Neural cell (in vitro differentiated cells): ENCODE measurements at regions not wholly inside any gene's neighbourhood (a gene's known extent, or its start where the extent isn't known, plus 50 kb on each side); places are given as distances from the start of the nearest gene placed in this dataset.

Experiments used
- H2AFZ ChIP-seq: fragments of 200-600, 300-800 bp; sonication (generic), shearing (Covaris generic); 2 replicates; pipeline ENCODE4 v1.6.0; 2014; ENCODE audit warnings: low read depth, mild to moderate bottlenecking, antibody characterized with exemption, low read length, moderate library complexity
- H3F3A ChIP-seq: fragments of 200-600 bp; shearing (Covaris generic); 2 replicates; pipeline ENCODE4 v1.6.1; 2016; ENCODE audit warnings: mild to moderate bottlenecking, moderate library complexity, mixed read lengths, antibody characterized with exemption, low read length; ENCODE audit not compliant: insufficient read depth, poor library complexity, severe bottlenecking
- H3K27ac ChIP-seq: fragments of 200-600, 300-800 bp; sonication (generic), shearing (Covaris generic); 2 replicates; pipeline ENCODE4 v1.5.1; 2014; ENCODE audit warnings: mild to moderate bottlenecking, low read length, moderate library complexity
- H3K27me3 ChIP-seq: fragments of 300-800, 200-600 bp; sonication (generic), shearing (Covaris generic); 2 replicates; pipeline ENCODE4 v1.6.0; 2014; ENCODE audit warnings: mild to moderate bottlenecking, low read depth, low read length, moderate library complexity; ENCODE audit not compliant: insufficient read depth
- H3K36me3 ChIP-seq: fragments of 300-800, 200-600 bp; sonication (generic), shearing (Covaris generic); 2 replicates; pipeline ENCODE4 v1.5.1; 2014; ENCODE audit warnings: mild to moderate bottlenecking, antibody characterized with exemption, low read length, moderate library complexity; ENCODE audit not compliant: insufficient read depth
- H3K4me2 ChIP-seq: fragments of 300-800, 200-600 bp; sonication (generic), shearing (Covaris generic); 2 replicates; pipeline ENCODE4 v1.6.0; 2014; ENCODE audit warnings: mild to moderate bottlenecking, low read length
- H3K4me3 ChIP-seq: fragments of 300-800, 200-600 bp; sonication (generic), shearing (Covaris generic); 2 replicates; pipeline ENCODE4 v1.5.1; 2014; ENCODE audit warnings: mild to moderate bottlenecking, low read length, moderate library complexity
- H3K79me2 ChIP-seq: fragments of 200-600 bp; shearing (Covaris generic); replicated peaks from 2 replicates; pipeline ENCODE4 v1.6.0; 2014; ENCODE audit warnings: mild to moderate bottlenecking, low read length, moderate library complexity; ENCODE audit not compliant: insufficient read depth
- H3K9ac ChIP-seq: fragments of 300-800, 200-600 bp; sonication (generic), shearing (Covaris generic); 2 replicates; pipeline ENCODE4 v1.6.1; 2016; ENCODE audit warnings: mild to moderate bottlenecking, low read length, mixed read lengths
- H3K9me2 ChIP-seq: fragments of 200-600 bp; shearing (Covaris generic); 2 replicates; pipeline ENCODE4 v1.6.1; 2016; ENCODE audit warnings: mild to moderate bottlenecking, low read length, mixed read lengths; ENCODE audit not compliant: insufficient read depth
- H3K9me3 ChIP-seq: fragments of 200-600, 300-800 bp; sonication (generic), shearing (Covaris generic); 2 replicates; pipeline ENCODE4 v1.6.1; 2016; ENCODE audit warnings: mild to moderate bottlenecking, mixed run types, low read length, moderate library complexity, mixed read lengths
- H4K20me1 ChIP-seq: fragments of 200-600 bp; shearing (Covaris generic); 2 replicates; pipeline ENCODE4 v1.6.1; 2016; ENCODE audit warnings: mild to moderate bottlenecking, mixed run types; ENCODE audit not compliant: insufficient read depth
- EP300 ChIP-seq: fragments of 450-650 bp; conservative IDR thresholded peaks from 2 replicates; pipeline ENCODE4 v1.6.1; 2014; ENCODE audit warnings: antibody characterized with exemption, mild to moderate bottlenecking, moderate library complexity; ENCODE audit not compliant: poor library complexity, severe bottlenecking
- EZH2 ChIP-seq: fragments of 200-600, 300-800 bp; shearing (Covaris generic), sonication (generic); IDR thresholded peaks from 2 replicates; pipeline ENCODE4 v1.6.1; 2014; ENCODE audit warnings: antibody characterized with exemption, low read length, borderline replicate concordance, mild to moderate bottlenecking; ENCODE audit not compliant: insufficient read depth, poor library complexity, severe bottlenecking
- MXI1 ChIP-seq: fragments of 450-650 bp; conservative IDR thresholded peaks from 2 replicates; pipeline ENCODE4 v1.6.1; 2014; ENCODE audit warnings: antibody characterized with exemption, mild to moderate bottlenecking; ENCODE audit not compliant: poor library complexity, severe bottlenecking
- POLR2AphosphoS5 ChIP-seq: IDR thresholded peaks from 2 replicates; pipeline ENCODE4 v1.6.1; 2012
- RAD21 ChIP-seq: fragments of 450-650 bp; conservative IDR thresholded peaks from 2 replicates; pipeline ENCODE4 v1.6.1; 2014; ENCODE audit warnings: antibody characterized with exemption, mild to moderate bottlenecking, moderate library complexity
- SMC3 ChIP-seq: fragments of 450-650 bp; conservative IDR thresholded peaks from 2 replicates; pipeline ENCODE4 v1.6.1; 2014; ENCODE audit warnings: antibody characterized with exemption, mild to moderate bottlenecking, moderate library complexity; ENCODE audit not compliant: poor library complexity
- TAF1 ChIP-seq: IDR thresholded peaks from 2 replicates; pipeline ENCODE4 v1.6.1; 2012; ENCODE audit warnings: low read depth
- TF ChIP-seq, protein P1 (sequence below): fragments of 450-650 bp; IDR thresholded peaks from 2 replicates; pipeline ENCODE4 v1.5.1; 2014; ENCODE audit warnings: antibody characterized with exemption, mild to moderate bottlenecking, moderate library complexity; ENCODE audit not compliant: poor library complexity, severe bottlenecking
- TF ChIP-seq, protein P2 (sequence below): IDR thresholded peaks from 2 replicates; pipeline ENCODE4 v1.6.1; 2012; ENCODE audit warnings: borderline replicate concordance

DNA sequence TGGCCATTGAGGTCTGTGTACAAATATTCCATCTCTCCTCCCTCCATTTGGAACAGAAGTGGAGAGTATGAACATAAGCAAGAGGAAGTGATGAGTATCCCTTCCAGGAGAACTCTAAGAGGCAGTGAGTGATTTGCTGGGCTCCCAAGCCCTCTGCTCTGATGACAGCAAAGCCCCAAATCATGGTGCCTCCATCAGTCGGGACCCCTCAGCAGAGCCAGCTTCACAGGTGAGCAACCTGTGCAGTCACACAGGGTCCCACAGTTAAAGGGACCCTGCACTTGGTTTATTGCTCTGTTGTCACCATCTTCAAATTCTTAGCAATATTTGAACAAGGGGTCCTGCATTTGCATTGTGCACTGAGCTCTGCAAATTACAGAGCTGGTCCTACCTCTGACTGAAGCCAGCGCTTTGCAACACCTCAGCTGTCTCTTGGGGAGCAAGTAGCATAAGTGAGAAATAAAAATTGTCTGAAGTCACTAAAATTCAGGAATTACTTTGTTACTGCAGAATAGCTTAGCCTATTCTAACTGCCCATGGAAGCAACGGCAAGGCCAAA, 466.4 kb downstream of the MN1 start:
- H3K36me3 ChIP-seq = no peaks in the 10 kb centered on the region
- H2AFZ ChIP-seq = no peak overlapping the region
- H4K20me1 ChIP-seq = no peaks in the 10 kb centered on the region
- H3K27ac ChIP-seq = no peak overlapping the region
- H3K27me3 ChIP-seq = no peaks in the 10 kb centered on the region
- H3K9me2 ChIP-seq = no peaks in the 10 kb centered on the region
- no peak overlapping the region for H3K4me2 ChIP-seq
- TF ChIP-seq EP300 = no peak
- TF ChIP-seq EZH2 = no peak
- TF ChIP-seq RAD21 = no peak
- no peak for TF ChIP-seq POLR2AphosphoS5
- TF ChIP-seq SMC3 = no peak
- TF ChIP-seq, protein P1, sequence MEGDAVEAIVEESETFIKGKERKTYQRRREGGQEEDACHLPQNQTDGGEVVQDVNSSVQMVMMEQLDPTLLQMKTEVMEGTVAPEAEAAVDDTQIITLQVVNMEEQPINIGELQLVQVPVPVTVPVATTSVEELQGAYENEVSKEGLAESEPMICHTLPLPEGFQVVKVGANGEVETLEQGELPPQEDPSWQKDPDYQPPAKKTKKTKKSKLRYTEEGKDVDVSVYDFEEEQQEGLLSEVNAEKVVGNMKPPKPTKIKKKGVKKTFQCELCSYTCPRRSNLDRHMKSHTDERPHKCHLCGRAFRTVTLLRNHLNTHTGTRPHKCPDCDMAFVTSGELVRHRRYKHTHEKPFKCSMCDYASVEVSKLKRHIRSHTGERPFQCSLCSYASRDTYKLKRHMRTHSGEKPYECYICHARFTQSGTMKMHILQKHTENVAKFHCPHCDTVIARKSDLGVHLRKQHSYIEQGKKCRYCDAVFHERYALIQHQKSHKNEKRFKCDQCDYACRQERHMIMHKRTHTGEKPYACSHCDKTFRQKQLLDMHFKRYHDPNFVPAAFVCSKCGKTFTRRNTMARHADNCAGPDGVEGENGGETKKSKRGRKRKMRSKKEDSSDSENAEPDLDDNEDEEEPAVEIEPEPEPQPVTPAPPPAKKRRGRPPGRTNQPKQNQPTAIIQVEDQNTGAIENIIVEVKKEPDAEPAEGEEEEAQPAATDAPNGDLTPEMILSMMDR = no peak
- no peak for TF ChIP-seq TAF1
- no peak for TF ChIP-seq MXI1
- TF ChIP-seq, protein P2, sequence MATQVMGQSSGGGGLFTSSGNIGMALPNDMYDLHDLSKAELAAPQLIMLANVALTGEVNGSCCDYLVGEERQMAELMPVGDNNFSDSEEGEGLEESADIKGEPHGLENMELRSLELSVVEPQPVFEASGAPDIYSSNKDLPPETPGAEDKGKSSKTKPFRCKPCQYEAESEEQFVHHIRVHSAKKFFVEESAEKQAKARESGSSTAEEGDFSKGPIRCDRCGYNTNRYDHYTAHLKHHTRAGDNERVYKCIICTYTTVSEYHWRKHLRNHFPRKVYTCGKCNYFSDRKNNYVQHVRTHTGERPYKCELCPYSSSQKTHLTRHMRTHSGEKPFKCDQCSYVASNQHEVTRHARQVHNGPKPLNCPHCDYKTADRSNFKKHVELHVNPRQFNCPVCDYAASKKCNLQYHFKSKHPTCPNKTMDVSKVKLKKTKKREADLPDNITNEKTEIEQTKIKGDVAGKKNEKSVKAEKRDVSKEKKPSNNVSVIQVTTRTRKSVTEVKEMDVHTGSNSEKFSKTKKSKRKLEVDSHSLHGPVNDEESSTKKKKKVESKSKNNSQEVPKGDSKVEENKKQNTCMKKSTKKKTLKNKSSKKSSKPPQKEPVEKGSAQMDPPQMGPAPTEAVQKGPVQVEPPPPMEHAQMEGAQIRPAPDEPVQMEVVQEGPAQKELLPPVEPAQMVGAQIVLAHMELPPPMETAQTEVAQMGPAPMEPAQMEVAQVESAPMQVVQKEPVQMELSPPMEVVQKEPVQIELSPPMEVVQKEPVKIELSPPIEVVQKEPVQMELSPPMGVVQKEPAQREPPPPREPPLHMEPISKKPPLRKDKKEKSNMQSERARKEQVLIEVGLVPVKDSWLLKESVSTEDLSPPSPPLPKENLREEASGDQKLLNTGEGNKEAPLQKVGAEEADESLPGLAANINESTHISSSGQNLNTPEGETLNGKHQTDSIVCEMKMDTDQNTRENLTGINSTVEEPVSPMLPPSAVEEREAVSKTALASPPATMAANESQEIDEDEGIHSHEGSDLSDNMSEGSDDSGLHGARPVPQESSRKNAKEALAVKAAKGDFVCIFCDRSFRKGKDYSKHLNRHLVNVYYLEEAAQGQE = no peak
- H3F3A ChIP-seq = no peaks in the 10 kb centered on the region
- H3K4me3 ChIP-seq = no peak overlapping the region
- H3K9me3 ChIP-seq = no peaks in the 10 kb centered on the region
- no peak overlapping the region for H3K9ac ChIP-seq
- no peaks in the 10 kb centered on the region for H3K79me2 ChIP-seq

GRCh38 chr22:27336151-27337090, 465.1 kb downstream of the MN1 start:
- Histone ChIP-seq H3K36me3 (no peaks in the 10 kb centered on the region), H3K27me3 (no peaks in the 10 kb centered on the region), H3K27ac (no peak overlapping the region), H2AFZ (no peak overlapping the region), H3K9me3 (no peaks in the 10 kb centered on the region), H3K9me2 (no peaks in the 10 kb centered on the region), H3K4me3 (no peak overlapping the region), H3K79me2 (no peaks in the 10 kb centered on the region), H4K20me1 (no peaks in the 10 kb centered on the region), H3F3A (no peaks in the 10 kb centered on the region), H3K4me2 (no peak overlapping the region), H3K9ac (no peak overlapping the region)
- TF ChIP-seq, protein P1 = no peak
- no peak for TF ChIP-seq EZH2
- TF ChIP-seq, protein P2 = no peak
- TF ChIP-seq MXI1 = no peak
- TF ChIP-seq EP300 = no peak
- TF ChIP-seq RAD21 = no peak
- no peak for TF ChIP-seq POLR2AphosphoS5
- no peak for TF ChIP-seq SMC3
- TF ChIP-seq TAF1 = no peak
